ENCODE measurements at regions not wholly inside any gene's neighbourhood (a gene's known extent, or its start where the extent isn't known, plus 50 kb on each side); places are given as distances from the start of the nearest gene placed in this dataset.

GRCh38 chr5:116905885-116906284 is 331.3 kb upstream of the SEMA6A start:
- CTCF ChIA-PET: no interaction called here
- no peaks in the 10 kb centered on the region for H3K4me1 Mint-ChIP-seq (ENCODE audit: low read depth)
- DNase-seq: no peak
- ATAC-seq: no peak
- POLR2A ChIA-PET: no interaction called here
- TF ChIP-seq, protein P1, sequence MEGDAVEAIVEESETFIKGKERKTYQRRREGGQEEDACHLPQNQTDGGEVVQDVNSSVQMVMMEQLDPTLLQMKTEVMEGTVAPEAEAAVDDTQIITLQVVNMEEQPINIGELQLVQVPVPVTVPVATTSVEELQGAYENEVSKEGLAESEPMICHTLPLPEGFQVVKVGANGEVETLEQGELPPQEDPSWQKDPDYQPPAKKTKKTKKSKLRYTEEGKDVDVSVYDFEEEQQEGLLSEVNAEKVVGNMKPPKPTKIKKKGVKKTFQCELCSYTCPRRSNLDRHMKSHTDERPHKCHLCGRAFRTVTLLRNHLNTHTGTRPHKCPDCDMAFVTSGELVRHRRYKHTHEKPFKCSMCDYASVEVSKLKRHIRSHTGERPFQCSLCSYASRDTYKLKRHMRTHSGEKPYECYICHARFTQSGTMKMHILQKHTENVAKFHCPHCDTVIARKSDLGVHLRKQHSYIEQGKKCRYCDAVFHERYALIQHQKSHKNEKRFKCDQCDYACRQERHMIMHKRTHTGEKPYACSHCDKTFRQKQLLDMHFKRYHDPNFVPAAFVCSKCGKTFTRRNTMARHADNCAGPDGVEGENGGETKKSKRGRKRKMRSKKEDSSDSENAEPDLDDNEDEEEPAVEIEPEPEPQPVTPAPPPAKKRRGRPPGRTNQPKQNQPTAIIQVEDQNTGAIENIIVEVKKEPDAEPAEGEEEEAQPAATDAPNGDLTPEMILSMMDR (IDR thresholded peaks at IDR 0.05): no peak
- no peak overlapping the region for H3K27ac Mint-ChIP-seq
- H3K36me3 Mint-ChIP-seq (ENCODE audit: low read depth): no peaks in the 10 kb centered on the region
- H3K27me3 Mint-ChIP-seq: peaks cover 1% of the 10 kb centered on the region
- intact Hi-C loops (cut with micrococcal nuclease): no loop called here
- no peaks in the 10 kb centered on the region for H3K9me3 Mint-ChIP-seq
- H3K4me3 Mint-ChIP-seq: no peak overlapping the region

- Mint-ChIP-seq H3K9me3 (no peaks in the 10 kb centered on the region), H3K36me3 (ENCODE audit: low read depth) (no peaks in the 10 kb centered on the region), H3K27ac (no peak overlapping the region), H3K27me3 (peaks cover 1% of the 10 kb centered on the region), H3K4me1 (ENCODE audit: low read depth) (no peaks in the 10 kb centered on the region), H3K4me3 (no peak overlapping the region)
- ChIA-PET CTCF (no interaction called here), POLR2A (no interaction called here)
- intact Hi-C loops (cut with micrococcal nuclease): no loop called here
- TF ChIP-seq, protein P1 (IDR thresholded peaks at IDR 0.05): no peak
- no peak for ATAC-seq
- no peak for DNase-seq
Observed at GRCh38 chr5:116900793-116901192, 326.2 kb upstream of the SEMA6A start.

DNA sequence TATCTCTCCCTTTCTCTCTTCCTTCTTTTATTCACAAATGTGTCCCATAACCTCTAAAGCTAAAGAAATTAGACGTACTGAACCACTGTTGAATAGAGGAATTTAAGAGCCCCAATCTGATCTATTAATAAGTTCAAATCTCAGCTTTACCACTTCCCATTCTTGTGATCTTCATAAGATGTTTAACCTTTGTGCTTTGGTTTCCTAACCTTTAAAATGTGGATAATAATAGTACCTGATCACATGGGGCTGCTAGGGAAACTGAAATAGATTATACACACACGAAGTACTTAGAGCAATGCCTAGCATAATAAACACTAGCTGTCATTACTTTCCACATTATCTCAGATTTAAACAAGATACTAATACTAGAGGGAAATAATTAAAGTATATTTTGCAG is 324.3 kb upstream of the SEMA6A start:
- DNase-seq: no peak
- TF ChIP-seq, protein P1 (IDR thresholded peaks at IDR 0.05): no peak
- ATAC-seq: no peak
- peaks cover 1% of the 10 kb centered on the region for H3K27me3 Mint-ChIP-seq
- POLR2A ChIA-PET: no interaction called here
- CTCF ChIA-PET: no interaction called here
- no peak overlapping the region for H3K4me3 Mint-ChIP-seq
- H3K9me3 Mint-ChIP-seq: no peaks in the 10 kb centered on the region
- intact Hi-C loops (cut with micrococcal nuclease): no loop called here
- H3K4me1 Mint-ChIP-seq (ENCODE audit: low read depth): no peaks in the 10 kb centered on the region
- H3K27ac Mint-ChIP-seq: no peak overlapping the region
- no peaks in the 10 kb centered on the region for H3K36me3 Mint-ChIP-seq (ENCODE audit: low read depth)

GRCh38 chr5:116897291-116897690 is 322.7 kb upstream of the SEMA6A start:
- no peak for ATAC-seq
- ChIA-PET CTCF (no interaction called here), POLR2A (no interaction called here)
- H3K4me1 Mint-ChIP-seq (ENCODE audit: low read depth): no peaks in the 10 kb centered on the region
- TF ChIP-seq, protein P1 (IDR thresholded peaks at IDR 0.05): no peak
- H3K27ac Mint-ChIP-seq: no peak overlapping the region
- H3K9me3 Mint-ChIP-seq: no peaks in the 10 kb centered on the region
- no peaks in the 10 kb centered on the region for H3K36me3 Mint-ChIP-seq (ENCODE audit: low read depth)
- intact Hi-C loops (cut with micrococcal nuclease): no loop called here
- no peak for DNase-seq
- H3K4me3 Mint-ChIP-seq: no peak overlapping the region
- peaks cover 1% of the 10 kb centered on the region for H3K27me3 Mint-ChIP-seq

GRCh38 chr5:116896001-116896400 is 321.4 kb upstream of the SEMA6A start:
- POLR2A ChIA-PET: no interaction called here
- Mint-ChIP-seq H3K9me3 (no peaks in the 10 kb centered on the region), H3K27me3 (no peaks in the 10 kb centered on the region), H3K36me3 (ENCODE audit: low read depth) (no peaks in the 10 kb centered on the region), H3K4me3 (no peak overlapping the region), H3K27ac (no peak overlapping the region), H3K4me1 (ENCODE audit: low read depth) (no peaks in the 10 kb centered on the region)
- ATAC-seq: no peak
- intact Hi-C loops (cut with micrococcal nuclease): no loop called here
- no peak for DNase-seq
- CTCF ChIA-PET: no interaction called here
- TF ChIP-seq, protein P1 (IDR thresholded peaks at IDR 0.05): no peak
